Neural progenitor cell (in vitro differentiated cells): ENCODE measurements at regions not wholly inside any gene's neighbourhood (a gene's known extent, or its start where the extent isn't known, plus 50 kb on each side); places are given as distances from the start of the nearest gene placed in this dataset.

Experiments used
- CTCF ChIP-seq: fragments of 200-600 bp; sonication (generic); IDR thresholded peaks from 2 replicates; pipeline ENCODE4 v1.5.1; 2017; ENCODE audit warnings: antibody characterized with exemption, mild to moderate bottlenecking
- EZH2 ChIP-seq: fragments of 200-600 bp; sonication (generic); IDR thresholded peaks from 2 replicates; pipeline ENCODE4 v1.6.1; 2017; ENCODE audit warnings: antibody characterized with exemption, mild to moderate bottlenecking, moderate library complexity
- EZH2phosphoT487 ChIP-seq: fragments of 200-600 bp; sonication (generic); IDR thresholded peaks from 2 replicates; pipeline ENCODE4 v1.6.1; 2017; ENCODE audit warnings: antibody characterized with exemption

- TF ChIP-seq CTCF: no peak
- no peak for TF ChIP-seq EZH2
- no peak for TF ChIP-seq EZH2phosphoT487
These were observed 325.8 kb downstream of the RPL10L start for GRCh38 chr14:46325777-46326176.
